Glutamatergic neuron (in vitro differentiated cells): ENCODE measurements at regions not wholly inside any gene's neighbourhood (a gene's known extent, or its start where the extent isn't known, plus 50 kb on each side); places are given as distances from the start of the nearest gene placed in this dataset.

Experiments
- DNase-seq: peaks from one replicate; pipeline ENCODE4 v3.0.0; 2022
- H3K27ac Mint-ChIP-seq: one replicate; pipeline ENCODE4 v1.8.0; 2020; ENCODE audit warnings: mild to moderate bottlenecking, mixed read lengths, inconsistent platforms; ENCODE audit not compliant: unreplicated experiment
- H3K27me3 Mint-ChIP-seq: one replicate; pipeline ENCODE4 v1.8.0; 2020; ENCODE audit warnings: mild to moderate bottlenecking, moderate library complexity, mixed read lengths, inconsistent platforms; ENCODE audit not compliant: unreplicated experiment
- H3K36me3 Mint-ChIP-seq: one replicate; pipeline ENCODE4 v1.8.0; 2020; ENCODE audit warnings: mild to moderate bottlenecking, mixed read lengths, inconsistent platforms; ENCODE audit not compliant: unreplicated experiment
- H3K4me1 Mint-ChIP-seq: one replicate; pipeline ENCODE4 v1.8.0; 2020; ENCODE audit warnings: mild to moderate bottlenecking, low read depth, mixed read lengths, inconsistent platforms; ENCODE audit not compliant: unreplicated experiment
- H3K4me3 Mint-ChIP-seq: one replicate; pipeline ENCODE4 v1.8.0; 2020; ENCODE audit warnings: mild to moderate bottlenecking, mixed read lengths, inconsistent platforms; ENCODE audit not compliant: unreplicated experiment
- H3K9me3 Mint-ChIP-seq: one replicate; pipeline ENCODE4 v1.8.0; 2020; ENCODE audit warnings: mild to moderate bottlenecking, moderate library complexity, mixed read lengths, inconsistent platforms; ENCODE audit not compliant: unreplicated experiment
- TF ChIP-seq, protein P1 (sequence below): fragments of 200-600 bp; sonication (generic); IDR thresholded peaks from one replicate; pipeline ENCODE4 v1.5.0; 2021; ENCODE audit not compliant: partially characterized antibody, unreplicated experiment

DNA sequence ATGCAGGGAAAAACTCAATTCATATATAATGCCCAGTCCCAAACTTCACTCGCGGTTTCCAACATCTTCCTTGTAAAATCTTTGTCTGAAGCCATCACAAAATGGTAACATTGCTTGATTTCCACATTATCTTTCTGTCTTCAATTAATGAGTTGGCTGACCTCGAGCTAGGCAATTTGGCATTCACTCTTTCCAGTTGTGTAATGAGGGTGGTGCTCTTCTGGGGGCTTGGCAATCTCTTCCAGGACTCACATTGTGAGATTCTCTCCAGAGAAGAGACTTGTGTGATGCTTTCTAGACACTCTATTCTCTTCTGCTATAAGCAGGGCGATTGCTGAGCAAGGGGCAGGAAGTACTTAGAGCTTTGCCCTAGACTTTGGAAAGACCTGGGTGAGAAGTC, 179.5 kb downstream of the JCAD start:
- Mint-ChIP-seq H3K36me3 (no peaks in the 10 kb centered on the region), H3K27me3 (peaks cover 10% of the 10 kb centered on the region), H3K4me1 (peaks cover 28% of the 10 kb centered on the region), H3K9me3 (peaks cover 10% of the 10 kb centered on the region), H3K4me3 (no peak overlapping the region), H3K27ac (no peak overlapping the region)
- TF ChIP-seq, protein P1, sequence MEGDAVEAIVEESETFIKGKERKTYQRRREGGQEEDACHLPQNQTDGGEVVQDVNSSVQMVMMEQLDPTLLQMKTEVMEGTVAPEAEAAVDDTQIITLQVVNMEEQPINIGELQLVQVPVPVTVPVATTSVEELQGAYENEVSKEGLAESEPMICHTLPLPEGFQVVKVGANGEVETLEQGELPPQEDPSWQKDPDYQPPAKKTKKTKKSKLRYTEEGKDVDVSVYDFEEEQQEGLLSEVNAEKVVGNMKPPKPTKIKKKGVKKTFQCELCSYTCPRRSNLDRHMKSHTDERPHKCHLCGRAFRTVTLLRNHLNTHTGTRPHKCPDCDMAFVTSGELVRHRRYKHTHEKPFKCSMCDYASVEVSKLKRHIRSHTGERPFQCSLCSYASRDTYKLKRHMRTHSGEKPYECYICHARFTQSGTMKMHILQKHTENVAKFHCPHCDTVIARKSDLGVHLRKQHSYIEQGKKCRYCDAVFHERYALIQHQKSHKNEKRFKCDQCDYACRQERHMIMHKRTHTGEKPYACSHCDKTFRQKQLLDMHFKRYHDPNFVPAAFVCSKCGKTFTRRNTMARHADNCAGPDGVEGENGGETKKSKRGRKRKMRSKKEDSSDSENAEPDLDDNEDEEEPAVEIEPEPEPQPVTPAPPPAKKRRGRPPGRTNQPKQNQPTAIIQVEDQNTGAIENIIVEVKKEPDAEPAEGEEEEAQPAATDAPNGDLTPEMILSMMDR, result no peak
- no peak for DNase-seq

DNA sequence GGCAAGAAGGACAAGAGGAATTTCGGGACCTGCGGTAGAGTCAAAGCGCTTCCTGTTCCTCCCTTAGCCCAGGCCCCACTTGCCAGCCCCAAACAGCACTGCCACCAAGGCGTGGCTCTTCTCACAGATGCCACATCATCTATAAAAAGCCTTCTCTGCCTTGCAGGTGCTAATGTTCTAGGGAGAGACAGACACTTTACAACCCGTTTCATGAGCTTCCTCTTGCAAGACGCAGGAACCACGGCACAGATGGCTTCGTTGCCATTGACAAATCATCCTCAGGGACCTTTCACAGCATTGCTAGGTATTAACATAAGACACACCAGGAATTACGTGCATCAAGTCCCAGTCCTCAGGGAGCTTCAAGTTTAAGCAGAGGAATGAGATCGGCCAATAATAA, 180.9 kb downstream of the JCAD start:
- H3K9me3 Mint-ChIP-seq, result peaks cover 10% of the 10 kb centered on the region
- peaks cover 31% of the 10 kb centered on the region for H3K4me1 Mint-ChIP-seq
- peaks cover 12% of the 10 kb centered on the region for H3K27me3 Mint-ChIP-seq
- peak; percentile 26 for DNase-seq
- H3K27ac Mint-ChIP-seq, result peak overlapping the region; percentile 46
- H3K36me3 Mint-ChIP-seq, result no peaks in the 10 kb centered on the region
- TF ChIP-seq, protein P1, result no peak
- peak overlapping the region; percentile 23 for H3K4me3 Mint-ChIP-seq

DNA sequence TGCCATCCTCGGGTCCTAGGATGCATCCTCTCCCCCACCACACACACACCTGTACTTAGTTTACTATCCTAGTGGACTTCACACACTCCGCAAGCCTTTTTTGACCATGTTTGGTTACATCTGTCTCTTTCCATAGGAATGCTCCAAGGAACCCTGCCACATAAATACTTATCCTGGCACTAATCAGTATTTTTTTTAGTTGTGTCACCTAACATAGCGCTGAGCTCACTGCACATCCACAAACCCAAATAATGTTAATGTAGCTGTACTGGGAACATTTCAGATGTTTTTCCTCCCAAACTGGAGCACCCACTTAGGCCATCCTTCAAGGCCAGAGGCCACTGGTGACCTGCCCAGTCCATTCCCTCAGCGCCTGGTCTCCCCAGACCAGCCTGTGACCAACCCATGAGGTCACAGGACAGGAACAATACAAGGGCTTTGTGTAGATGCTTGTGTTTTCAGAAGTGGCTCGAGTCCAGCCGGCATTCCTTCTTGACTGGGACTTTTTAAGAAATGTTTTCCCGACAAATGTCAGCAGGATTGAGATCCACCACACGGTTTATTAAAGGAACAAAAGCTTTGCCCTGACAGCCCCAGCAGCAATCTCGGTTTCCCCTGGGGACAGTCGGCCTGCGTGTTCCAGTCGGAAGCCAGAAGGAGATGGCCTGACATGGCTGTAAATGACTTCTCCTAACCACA, 181.4 kb downstream of the JCAD start:
- Mint-ChIP-seq H3K27ac (peak overlapping the region; percentile 79), H3K4me3 (peak overlapping the region; percentile 64), H3K9me3 (peaks cover 10% of the 10 kb centered on the region), H3K27me3 (peaks cover 12% of the 10 kb centered on the region), H3K36me3 (no peaks in the 10 kb centered on the region), H3K4me1 (peaks cover 31% of the 10 kb centered on the region)
- TF ChIP-seq, protein P1, result no peak
- DNase-seq, result peak; percentile 43

DNA sequence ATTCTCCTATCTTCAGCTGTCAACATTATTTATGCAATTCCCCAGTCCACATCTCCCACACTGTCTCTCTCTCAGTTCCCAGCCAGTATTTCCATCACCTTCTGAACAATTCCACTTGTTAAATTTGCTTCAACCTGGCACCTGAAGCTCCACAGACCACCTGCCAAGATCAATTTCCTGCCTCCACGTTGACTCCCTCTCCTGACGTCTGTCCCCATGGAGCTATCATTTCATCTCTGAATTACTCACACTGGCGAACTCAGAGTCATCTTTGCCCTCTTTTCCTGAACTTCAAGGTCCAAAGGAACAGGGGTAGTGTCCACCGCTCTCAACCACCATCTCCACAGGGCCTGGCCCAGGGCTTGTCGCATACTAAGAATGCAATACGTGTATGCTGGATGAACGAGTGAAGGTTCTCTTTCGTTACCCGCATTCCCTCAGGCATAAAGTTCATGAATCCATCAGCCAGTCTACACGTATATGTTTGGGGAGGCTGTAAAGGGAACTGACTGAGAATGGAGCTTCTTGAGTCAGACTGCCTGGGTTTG, 183.3 kb downstream of the JCAD start:
- TF ChIP-seq, protein P1, result no peak
- DNase-seq, result no peak
- peaks cover 12% of the 10 kb centered on the region for H3K27me3 Mint-ChIP-seq
- H3K27ac Mint-ChIP-seq, result no peak overlapping the region
- no peak overlapping the region for H3K4me3 Mint-ChIP-seq
- H3K9me3 Mint-ChIP-seq, result peaks cover 10% of the 10 kb centered on the region
- no peaks in the 10 kb centered on the region for H3K36me3 Mint-ChIP-seq
- H3K4me1 Mint-ChIP-seq, result peaks cover 27% of the 10 kb centered on the region

DNA sequence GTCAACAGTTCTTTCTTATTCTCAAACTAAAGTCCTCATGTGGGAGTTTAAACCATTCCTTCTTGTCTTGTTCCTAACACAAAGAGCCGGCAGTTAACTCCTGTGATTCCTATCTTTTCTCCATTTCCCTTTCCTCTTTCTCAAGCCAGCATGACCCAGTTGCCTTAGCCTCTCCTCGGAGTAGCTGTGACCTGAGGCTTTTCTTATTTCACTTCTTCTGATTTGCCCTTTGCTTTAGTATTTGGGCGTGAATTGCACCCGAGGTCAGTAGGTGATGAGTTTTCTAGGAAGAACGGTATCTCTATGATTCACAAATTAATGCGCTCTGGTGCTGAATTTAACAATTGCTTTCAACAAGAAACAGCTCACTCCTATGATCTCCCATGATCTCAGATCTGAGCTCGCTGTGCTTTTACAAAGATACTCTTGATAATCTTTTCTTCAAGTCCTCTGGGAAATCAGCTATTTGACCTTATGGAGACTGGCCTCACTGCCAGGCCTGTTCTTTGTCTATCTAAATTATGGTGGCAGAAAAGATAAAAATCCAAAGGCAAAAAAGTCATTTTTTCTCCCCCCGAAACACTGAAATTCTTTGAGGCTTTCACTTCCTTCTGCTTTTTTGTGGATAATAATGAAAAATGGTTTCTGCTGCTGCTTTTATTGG, 184.6 kb downstream of the JCAD start:
- Mint-ChIP-seq H3K4me3 (no peak overlapping the region), H3K4me1 (peaks cover 27% of the 10 kb centered on the region), H3K27me3 (peaks cover 12% of the 10 kb centered on the region), H3K9me3 (peaks cover 10% of the 10 kb centered on the region), H3K36me3 (no peaks in the 10 kb centered on the region), H3K27ac (no peak overlapping the region)
- no peak for DNase-seq
- TF ChIP-seq, protein P1, result no peak
